ENCODE measurements at regions not wholly inside any gene's neighbourhood (a gene's known extent, or its start where the extent isn't known, plus 50 kb on each side); places are given as distances from the start of the nearest gene placed in this dataset.
A peak's percentile ranks its signal among the peaks of the same experiment; 100 is the strongest.
"Not testable (repeated sequence)": the region's sequence is repeated elsewhere in the genome, so short reads cannot be mapped to it uniquely, and the experiment has no call there.

GRCh38 chr2:123521854-123522253 lies 503.2 kb upstream of the CNTNAP5 start:
- Histone ChIP-seq H3K9ac (ENCODE audit: low read length) (peak overlapping the region; percentile 15), H2BK15ac (ENCODE audit: low read depth, poor library complexity, severe bottlenecking) (no peak overlapping the region), H3K18ac (ENCODE audit: low read depth in 1 of 2, low read length in 2 of 2) (no peak overlapping the region), H3K14ac (ENCODE audit: low read length in 2 of 2) (no peak overlapping the region), H3K27ac (ENCODE audit: low read length, poor library complexity, severe bottlenecking) (no peak overlapping the region), H3K4me1 (ENCODE audit: control insufficient read depth, insufficient read depth, low read depth, low read length) (no peaks in the 10 kb centered on the region), H3K4me3 (ENCODE audit: insufficient read depth in 1 of 2, low read depth in 1 of 2, low read length in 2 of 2) (no peak overlapping the region), H3K9me3 (ENCODE audit: control insufficient read depth, low read length) (peaks cover 25% of the 10 kb centered on the region), H3K36me3 (ENCODE audit: control insufficient read depth in 1 of 2, insufficient read depth in 2 of 2, low read depth in 1 of 2, low read length in 2 of 2) (no peaks in the 10 kb centered on the region), H3K27me3 (ENCODE audit: control insufficient read depth in 1 of 2, insufficient read depth in 1 of 2, low read length in 2 of 2) (no peaks in the 10 kb centered on the region), H2AK5ac (ENCODE audit: low read length, severe bottlenecking) (no peak overlapping the region), H3K79me1 (replicated peaks; ENCODE audit: low read length, poor library complexity, severe bottlenecking) (no peaks in the 10 kb centered on the region), H2BK12ac (ENCODE audit: low read length in 2 of 2) (no peak overlapping the region), H4K8ac (ENCODE audit: low read length) (no peak overlapping the region), H3K23ac (ENCODE audit: low read length in 2 of 2) (no peak overlapping the region), H2AFZ (ENCODE audit: low read depth, low read length) (no peak overlapping the region), H3K4me2 (ENCODE audit: low read length, poor library complexity, severe bottlenecking) (no peak overlapping the region), H2BK5ac (ENCODE audit: low read depth, low read length, poor library complexity, severe bottlenecking) (no peak overlapping the region), H4K91ac (ENCODE audit: low read length) (no peak overlapping the region), H2BK120ac (ENCODE audit: low read depth, low read length) (no peak overlapping the region), H3K4ac (ENCODE audit: low read depth in 1 of 2, low read length in 2 of 2) (no peak overlapping the region)
- DNase-seq = no peak
- 100% methylated on average over 1 of the region's 1 CpG for WGBS

- H3K4me1 ChIP-seq (ENCODE audit: control insufficient read depth, insufficient read depth, low read depth, low read length); H3K4me3 ChIP-seq (ENCODE audit: insufficient read depth in 1 of 2, low read depth in 1 of 2, low read length in 2 of 2); H4K91ac ChIP-seq (ENCODE audit: low read length); H2BK15ac ChIP-seq (ENCODE audit: low read depth, poor library complexity, severe bottlenecking); H3K14ac ChIP-seq (ENCODE audit: low read length in 2 of 2); H3K23ac ChIP-seq (ENCODE audit: low read length in 2 of 2); H3K36me3 ChIP-seq (ENCODE audit: control insufficient read depth in 1 of 2, insufficient read depth in 2 of 2, low read depth in 1 of 2, low read length in 2 of 2); H3K27ac ChIP-seq (ENCODE audit: low read length, poor library complexity, severe bottlenecking); H3K4ac ChIP-seq (ENCODE audit: low read depth in 1 of 2, low read length in 2 of 2); H3K18ac ChIP-seq (ENCODE audit: low read depth in 1 of 2, low read length in 2 of 2); H3K4me2 ChIP-seq (ENCODE audit: low read length, poor library complexity, severe bottlenecking); H3K79me1 ChIP-seq (replicated peaks; ENCODE audit: low read length, poor library complexity, severe bottlenecking); H3K27me3 ChIP-seq (ENCODE audit: control insufficient read depth in 1 of 2, insufficient read depth in 1 of 2, low read length in 2 of 2); DNase-seq; H2AK5ac ChIP-seq (ENCODE audit: low read length, severe bottlenecking); H4K8ac ChIP-seq (ENCODE audit: low read length); H2BK12ac ChIP-seq (ENCODE audit: low read length in 2 of 2); H2BK120ac ChIP-seq (ENCODE audit: low read depth, low read length); H2AFZ ChIP-seq (ENCODE audit: low read depth, low read length); H2BK5ac ChIP-seq (ENCODE audit: low read depth, low read length, poor library complexity, severe bottlenecking): not testable (repeated sequence)
- 95% methylated on average over 9 of the region's 10 CpGs for WGBS
- Histone ChIP-seq H3K9me3 (ENCODE audit: control insufficient read depth, low read length) (peaks cover 30% of the 10 kb centered on the region), H3K9ac (ENCODE audit: low read length) (peak overlapping the region; percentile 15)
Measured at GRCh38 chr2:123522498-123522897, 502.6 kb upstream of the CNTNAP5 start.

GRCh38 chr2:123528996-123529707 lies 495.9 kb upstream of the CNTNAP5 start:
- no peak overlapping the region for H4K8ac ChIP-seq (ENCODE audit: low read length)
- H3K27me3 ChIP-seq (ENCODE audit: control insufficient read depth in 1 of 2, insufficient read depth in 1 of 2, low read length in 2 of 2) = no peaks in the 10 kb centered on the region
- no peak overlapping the region for H3K4ac ChIP-seq (ENCODE audit: low read depth in 1 of 2, low read length in 2 of 2)
- DNase-seq = no peak
- H2AK5ac ChIP-seq (ENCODE audit: low read length, severe bottlenecking) = no peak overlapping the region
- no peak overlapping the region for H2AFZ ChIP-seq (ENCODE audit: low read depth, low read length)
- H3K4me2 ChIP-seq (ENCODE audit: low read length, poor library complexity, severe bottlenecking) = no peak overlapping the region
- H3K27ac ChIP-seq (ENCODE audit: low read length, poor library complexity, severe bottlenecking) = no peak overlapping the region
- no peak overlapping the region for H3K23ac ChIP-seq (ENCODE audit: low read length in 2 of 2)
- H3K79me1 ChIP-seq (replicated peaks; ENCODE audit: low read length, poor library complexity, severe bottlenecking) = no peaks in the 10 kb centered on the region
- H2BK5ac ChIP-seq (ENCODE audit: low read depth, low read length, poor library complexity, severe bottlenecking) = no peak overlapping the region
- H3K9ac ChIP-seq (ENCODE audit: low read length) = no peak overlapping the region
- no peak overlapping the region for H3K14ac ChIP-seq (ENCODE audit: low read length in 2 of 2)
- H4K91ac ChIP-seq (ENCODE audit: low read length) = no peak overlapping the region
- no CpG with 5 or more reads among the region's 2 CpGs for WGBS
- no peak overlapping the region for H2BK120ac ChIP-seq (ENCODE audit: low read depth, low read length)
- no peaks in the 10 kb centered on the region for H3K36me3 ChIP-seq (ENCODE audit: control insufficient read depth in 1 of 2, insufficient read depth in 2 of 2, low read depth in 1 of 2, low read length in 2 of 2)
- H3K4me3 ChIP-seq (ENCODE audit: insufficient read depth in 1 of 2, low read depth in 1 of 2, low read length in 2 of 2) = no peak overlapping the region
- peaks cover 34% of the 10 kb centered on the region for H3K9me3 ChIP-seq (ENCODE audit: control insufficient read depth, low read length)
- no peak overlapping the region for H2BK15ac ChIP-seq (ENCODE audit: low read depth, poor library complexity, severe bottlenecking)
- H2BK12ac ChIP-seq (ENCODE audit: low read length in 2 of 2) = no peak overlapping the region
- no peaks in the 10 kb centered on the region for H3K4me1 ChIP-seq (ENCODE audit: control insufficient read depth, insufficient read depth, low read depth, low read length)
- no peak overlapping the region for H3K18ac ChIP-seq (ENCODE audit: low read depth in 1 of 2, low read length in 2 of 2)

- no peaks in the 10 kb centered on the region for H3K79me1 ChIP-seq (replicated peaks; ENCODE audit: low read length, poor library complexity, severe bottlenecking)
- no peak overlapping the region for H3K4me2 ChIP-seq (ENCODE audit: low read length, poor library complexity, severe bottlenecking)
- peaks cover 29% of the 10 kb centered on the region for H3K9me3 ChIP-seq (ENCODE audit: control insufficient read depth, low read length)
- H3K23ac ChIP-seq (ENCODE audit: low read length in 2 of 2) = no peak overlapping the region
- H4K91ac ChIP-seq (ENCODE audit: low read length) = no peak overlapping the region
- H3K14ac ChIP-seq (ENCODE audit: low read length in 2 of 2) = no peak overlapping the region
- WGBS = 100% methylated on average over 1 of the region's 1 CpG
- H3K9ac ChIP-seq (ENCODE audit: low read length) = no peak overlapping the region
- no peak overlapping the region for H3K4ac ChIP-seq (ENCODE audit: low read depth in 1 of 2, low read length in 2 of 2)
- no peak overlapping the region for H2AFZ ChIP-seq (ENCODE audit: low read depth, low read length)
- H2AK5ac ChIP-seq (ENCODE audit: low read length, severe bottlenecking) = no peak overlapping the region
- H3K18ac ChIP-seq (ENCODE audit: low read depth in 1 of 2, low read length in 2 of 2) = no peak overlapping the region
- H3K27ac ChIP-seq (ENCODE audit: low read length, poor library complexity, severe bottlenecking) = no peak overlapping the region
- no peaks in the 10 kb centered on the region for H3K27me3 ChIP-seq (ENCODE audit: control insufficient read depth in 1 of 2, insufficient read depth in 1 of 2, low read length in 2 of 2)
- no peak overlapping the region for H2BK5ac ChIP-seq (ENCODE audit: low read depth, low read length, poor library complexity, severe bottlenecking)
- no peak overlapping the region for H2BK15ac ChIP-seq (ENCODE audit: low read depth, poor library complexity, severe bottlenecking)
- H3K4me3 ChIP-seq (ENCODE audit: insufficient read depth in 1 of 2, low read depth in 1 of 2, low read length in 2 of 2) = no peak overlapping the region
- H2BK12ac ChIP-seq (ENCODE audit: low read length in 2 of 2) = no peak overlapping the region
- no peak for DNase-seq
- H2BK120ac ChIP-seq (ENCODE audit: low read depth, low read length) = no peak overlapping the region
- H3K4me1 ChIP-seq (ENCODE audit: control insufficient read depth, insufficient read depth, low read depth, low read length) = no peaks in the 10 kb centered on the region
- H3K36me3 ChIP-seq (ENCODE audit: control insufficient read depth in 1 of 2, insufficient read depth in 2 of 2, low read depth in 1 of 2, low read length in 2 of 2) = no peaks in the 10 kb centered on the region
- H4K8ac ChIP-seq (ENCODE audit: low read length) = no peak overlapping the region
Measured at GRCh38 chr2:123530004-123530403, 495.1 kb upstream of the CNTNAP5 start.
